ENCODE measurements at regions not wholly inside any gene's neighbourhood (a gene's known extent, or its start where the extent isn't known, plus 50 kb on each side); places are given as distances from the start of the nearest gene placed in this dataset.

DNA sequence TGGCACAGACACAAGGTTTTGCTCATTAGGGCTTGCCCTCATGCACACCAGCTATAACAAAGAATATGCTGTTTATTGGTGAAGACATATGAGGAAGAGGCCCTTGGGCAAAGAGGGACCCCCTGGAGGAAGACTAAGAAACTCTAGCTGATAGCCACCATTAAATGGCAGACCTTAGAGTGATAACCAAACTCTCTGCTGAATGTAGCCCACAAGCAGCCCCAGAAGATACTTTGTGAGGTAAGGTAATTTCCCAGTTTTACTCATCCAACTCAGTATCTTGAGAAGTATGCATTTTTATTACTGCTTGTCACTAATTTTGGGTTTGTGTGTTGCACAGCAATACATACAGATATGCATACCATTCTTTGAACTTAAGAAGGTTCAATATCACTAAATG, 563.3 kb downstream of the DOK5 start:
- no peak overlapping the region for H3K27ac ChIP-seq
- TF ChIP-seq ZFX (IDR thresholded peaks at IDR 0.05; ENCODE audit: borderline replicate concordance), result no peak
- TF ChIP-seq, protein P1, sequence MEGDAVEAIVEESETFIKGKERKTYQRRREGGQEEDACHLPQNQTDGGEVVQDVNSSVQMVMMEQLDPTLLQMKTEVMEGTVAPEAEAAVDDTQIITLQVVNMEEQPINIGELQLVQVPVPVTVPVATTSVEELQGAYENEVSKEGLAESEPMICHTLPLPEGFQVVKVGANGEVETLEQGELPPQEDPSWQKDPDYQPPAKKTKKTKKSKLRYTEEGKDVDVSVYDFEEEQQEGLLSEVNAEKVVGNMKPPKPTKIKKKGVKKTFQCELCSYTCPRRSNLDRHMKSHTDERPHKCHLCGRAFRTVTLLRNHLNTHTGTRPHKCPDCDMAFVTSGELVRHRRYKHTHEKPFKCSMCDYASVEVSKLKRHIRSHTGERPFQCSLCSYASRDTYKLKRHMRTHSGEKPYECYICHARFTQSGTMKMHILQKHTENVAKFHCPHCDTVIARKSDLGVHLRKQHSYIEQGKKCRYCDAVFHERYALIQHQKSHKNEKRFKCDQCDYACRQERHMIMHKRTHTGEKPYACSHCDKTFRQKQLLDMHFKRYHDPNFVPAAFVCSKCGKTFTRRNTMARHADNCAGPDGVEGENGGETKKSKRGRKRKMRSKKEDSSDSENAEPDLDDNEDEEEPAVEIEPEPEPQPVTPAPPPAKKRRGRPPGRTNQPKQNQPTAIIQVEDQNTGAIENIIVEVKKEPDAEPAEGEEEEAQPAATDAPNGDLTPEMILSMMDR (IDR thresholded peaks at IDR 0.05), result no peak

DNA sequence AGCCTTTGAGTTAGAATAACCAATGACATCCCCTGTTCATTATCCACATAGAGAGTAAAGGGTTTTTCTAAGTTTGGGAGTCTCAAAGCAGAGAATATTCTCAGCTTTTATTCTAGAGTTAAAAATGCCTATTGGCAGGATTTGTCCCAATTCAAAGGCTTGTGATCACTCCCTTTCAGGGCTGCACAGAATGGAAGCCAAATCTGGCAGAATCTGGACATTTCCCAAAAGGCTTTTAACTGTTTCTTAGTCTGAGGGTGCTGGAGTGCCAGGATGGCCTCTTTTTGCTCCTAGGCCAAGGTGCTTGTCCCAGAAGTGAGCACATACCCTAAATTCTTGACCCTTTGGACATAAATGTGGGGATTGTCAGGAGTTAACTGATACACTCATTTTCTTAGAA, 556.6 kb downstream of the DOK5 start:
- no peak for TF ChIP-seq ZFX (IDR thresholded peaks at IDR 0.05; ENCODE audit: borderline replicate concordance)
- TF ChIP-seq, protein P1 (IDR thresholded peaks at IDR 0.05), result no peak

DNA sequence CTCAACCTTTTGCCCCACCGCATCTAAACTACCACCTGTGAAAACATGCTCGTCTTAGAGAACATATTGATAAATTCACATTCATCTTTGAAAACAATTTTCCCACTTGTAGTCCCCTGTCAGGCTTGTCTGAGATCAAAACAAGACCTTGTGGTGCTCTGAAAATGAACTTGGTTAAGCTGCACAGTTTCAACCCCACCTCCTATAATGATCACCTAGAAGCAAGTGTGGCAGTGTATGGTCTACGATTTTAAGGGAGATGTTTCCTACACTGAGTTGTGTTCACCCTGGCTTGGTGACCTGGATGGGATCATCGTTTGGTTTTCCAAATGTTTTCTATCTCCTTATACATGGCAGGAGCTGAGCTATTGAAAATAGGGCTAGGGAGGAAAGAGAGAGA, 539.4 kb downstream of the DOK5 start:
- no peak for TF ChIP-seq ZFX (IDR thresholded peaks at IDR 0.05; ENCODE audit: borderline replicate concordance)
- TF ChIP-seq, protein P1 (IDR thresholded peaks at IDR 0.05), result no peak
- H3K27ac ChIP-seq, result no peak overlapping the region

More for the DNA sequence above, 556.6 kb downstream of the DOK5 start:
- H3K27ac ChIP-seq, result no peak overlapping the region

DNA sequence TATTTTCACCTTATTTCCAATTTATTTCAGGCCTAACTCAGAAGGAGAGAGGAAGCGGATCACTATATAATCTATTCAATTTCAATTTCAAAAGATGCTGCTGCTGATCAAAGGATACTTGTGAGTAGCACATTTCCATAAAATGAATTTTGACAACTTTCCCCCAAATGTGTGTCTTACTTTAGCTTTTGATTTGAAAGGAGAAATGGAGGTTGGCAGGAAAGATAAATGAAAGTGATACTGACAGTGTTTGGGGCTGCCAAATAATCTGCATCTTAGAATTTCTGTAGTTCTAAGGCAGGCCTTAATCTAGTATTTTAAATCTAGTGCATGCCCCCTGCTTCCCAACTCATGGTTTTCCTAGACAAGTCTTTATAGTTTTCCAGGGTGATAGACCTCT, 535.4 kb downstream of the DOK5 start:
- TF ChIP-seq ZFX (IDR thresholded peaks at IDR 0.05; ENCODE audit: borderline replicate concordance), result no peak
- TF ChIP-seq, protein P1 (IDR thresholded peaks at IDR 0.05), result no peak
- no peak overlapping the region for H3K27ac ChIP-seq

DNA sequence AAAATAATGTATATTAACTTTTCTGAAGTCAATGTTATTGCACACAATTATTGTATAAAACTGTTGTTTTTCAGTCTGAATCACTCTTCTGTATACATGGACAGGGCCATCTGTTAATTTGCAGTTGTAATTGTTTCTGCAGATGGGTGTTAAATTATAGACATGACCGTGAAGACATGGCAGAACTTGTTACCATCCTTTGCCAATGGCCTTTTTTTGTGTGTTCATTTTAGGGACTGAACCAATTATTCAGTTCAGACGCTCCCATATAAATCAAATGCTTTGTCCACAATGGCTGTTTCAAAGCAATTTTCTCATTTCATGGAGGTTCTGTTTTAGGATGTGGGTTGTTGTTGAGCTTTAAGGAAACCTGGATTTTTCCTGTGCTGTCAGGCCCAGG, 533.7 kb downstream of the DOK5 start:
- no peak overlapping the region for H3K27ac ChIP-seq
- TF ChIP-seq, protein P1 (IDR thresholded peaks at IDR 0.05), result no peak
- no peak for TF ChIP-seq ZFX (IDR thresholded peaks at IDR 0.05; ENCODE audit: borderline replicate concordance)

DNA sequence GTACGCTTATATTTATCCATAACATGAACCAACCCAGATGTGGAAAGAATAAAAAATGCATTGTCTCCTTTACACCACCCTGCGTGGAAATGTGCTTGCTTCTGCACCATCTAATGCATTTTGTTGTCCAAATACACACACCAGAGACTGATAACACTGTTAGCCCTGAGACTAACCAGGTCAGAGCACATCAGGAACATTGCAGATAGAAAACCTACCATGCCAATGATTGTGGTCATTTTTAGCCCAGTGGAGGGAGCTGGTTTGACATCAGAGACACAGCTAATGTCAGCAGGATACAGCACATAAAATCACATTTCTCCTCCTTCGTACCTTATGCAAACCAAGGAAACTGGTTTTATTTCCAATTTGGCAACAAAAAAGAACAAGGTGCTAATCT, 528.7 kb downstream of the DOK5 start:
- no peak overlapping the region for H3K27ac ChIP-seq
- TF ChIP-seq ZFX (IDR thresholded peaks at IDR 0.05; ENCODE audit: borderline replicate concordance), result no peak
- TF ChIP-seq, protein P1 (IDR thresholded peaks at IDR 0.05), result no peak

DNA sequence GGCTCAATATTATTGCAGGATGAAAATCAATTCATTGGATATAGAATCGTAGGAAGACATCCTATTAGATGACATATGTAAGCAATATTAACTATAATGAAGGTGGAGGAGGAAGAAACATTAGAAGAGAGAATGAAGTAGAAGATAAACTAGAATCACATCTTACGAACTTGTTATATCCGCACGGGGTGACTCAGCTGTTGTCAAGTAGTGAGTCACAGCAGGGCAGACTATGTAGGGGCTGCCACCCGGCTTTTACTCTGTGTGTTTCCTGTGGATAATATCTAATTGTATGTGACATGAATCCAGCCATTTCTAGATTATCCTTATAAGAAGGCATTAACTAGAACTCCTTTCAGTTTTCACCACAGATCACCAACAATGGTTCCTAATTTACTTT, 520.2 kb downstream of the DOK5 start:
- TF ChIP-seq, protein P1 (IDR thresholded peaks at IDR 0.05), result no peak
- TF ChIP-seq ZFX (IDR thresholded peaks at IDR 0.05; ENCODE audit: borderline replicate concordance), result no peak
- H3K27ac ChIP-seq, result peak overlapping the region; percentile 54
